RPMI8226 (cell line): ENCODE measurements at regions not wholly inside any gene's neighbourhood (a gene's known extent, or its start where the extent isn't known, plus 50 kb on each side); places are given as distances from the start of the nearest gene placed in this dataset.
"Not testable (repeated sequence)": the region's sequence is repeated elsewhere in the genome, so short reads cannot be mapped to it uniquely, and the experiment has no call there.

Source experiments
- DNase-seq: peaks from one replicate; pipeline ENCODE4 v3.0.0-alpha.2; 2015

DNA sequence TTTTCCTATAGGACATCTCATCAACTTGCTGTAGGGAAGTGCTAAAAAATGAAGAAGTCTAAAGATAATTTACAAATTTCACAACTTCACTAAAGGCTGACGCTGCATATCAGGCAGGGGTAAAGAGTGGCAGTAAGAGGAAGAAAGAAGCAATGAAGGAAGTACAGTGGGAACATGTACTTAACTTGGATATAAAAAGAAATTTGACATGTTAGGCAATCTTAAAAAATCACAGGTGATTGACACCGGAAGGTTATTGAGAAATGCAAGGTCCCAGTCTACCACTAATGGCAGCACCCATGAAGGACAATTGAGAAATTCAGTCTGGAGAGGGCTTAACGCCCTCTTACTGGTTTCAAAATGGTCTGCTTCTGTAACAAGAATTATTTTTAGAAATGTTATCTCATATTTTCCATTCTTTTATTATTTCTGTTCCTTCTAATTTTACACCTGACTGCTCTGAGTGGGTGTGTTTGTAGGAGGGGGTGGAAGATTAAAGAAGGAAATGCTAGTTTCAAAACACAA, 358.1 kb downstream of the KCNJ2 start:
- DNase-seq: no peak

DNA sequence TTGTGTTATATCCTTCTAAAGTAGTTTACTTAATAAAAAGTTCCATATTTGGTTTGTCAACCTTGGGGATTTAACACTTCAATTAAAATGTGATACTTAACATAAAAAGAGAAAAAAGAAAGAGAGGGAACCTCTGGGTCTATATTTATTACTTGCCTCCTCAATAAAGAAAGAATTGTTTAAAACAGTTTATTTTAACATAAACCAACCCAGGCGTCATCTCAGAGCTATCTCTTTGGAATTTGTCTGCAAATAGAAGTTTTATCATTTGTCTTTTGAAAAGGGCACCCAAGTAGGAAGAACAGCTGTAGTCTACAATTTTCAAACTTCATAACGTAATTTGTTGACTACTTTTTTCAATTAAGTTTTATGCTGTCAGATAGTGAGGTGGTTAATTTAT, 364.1 kb downstream of the KCNJ2 start:
- no peak for DNase-seq

DNA sequence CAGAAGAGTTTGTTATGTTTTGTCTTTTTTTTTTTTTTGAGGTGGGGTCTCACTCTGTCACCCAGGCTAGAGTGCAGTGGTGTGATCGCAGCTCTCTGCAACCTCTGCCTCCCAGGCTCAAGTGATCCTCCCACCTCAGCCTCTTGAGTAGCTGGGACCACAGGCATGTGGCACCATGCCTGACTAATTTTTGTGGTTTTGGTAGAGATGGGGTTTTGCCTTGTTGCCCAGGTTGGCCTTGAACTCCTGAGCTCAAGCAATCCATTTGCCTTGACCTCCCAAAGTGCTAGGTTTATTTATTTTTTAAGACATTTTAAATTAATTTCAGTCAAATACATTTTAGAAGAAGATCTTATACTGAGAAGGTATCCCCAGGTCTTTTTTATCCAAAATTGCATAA, 366.7 kb downstream of the KCNJ2 start:
- no peak for DNase-seq

DNA sequence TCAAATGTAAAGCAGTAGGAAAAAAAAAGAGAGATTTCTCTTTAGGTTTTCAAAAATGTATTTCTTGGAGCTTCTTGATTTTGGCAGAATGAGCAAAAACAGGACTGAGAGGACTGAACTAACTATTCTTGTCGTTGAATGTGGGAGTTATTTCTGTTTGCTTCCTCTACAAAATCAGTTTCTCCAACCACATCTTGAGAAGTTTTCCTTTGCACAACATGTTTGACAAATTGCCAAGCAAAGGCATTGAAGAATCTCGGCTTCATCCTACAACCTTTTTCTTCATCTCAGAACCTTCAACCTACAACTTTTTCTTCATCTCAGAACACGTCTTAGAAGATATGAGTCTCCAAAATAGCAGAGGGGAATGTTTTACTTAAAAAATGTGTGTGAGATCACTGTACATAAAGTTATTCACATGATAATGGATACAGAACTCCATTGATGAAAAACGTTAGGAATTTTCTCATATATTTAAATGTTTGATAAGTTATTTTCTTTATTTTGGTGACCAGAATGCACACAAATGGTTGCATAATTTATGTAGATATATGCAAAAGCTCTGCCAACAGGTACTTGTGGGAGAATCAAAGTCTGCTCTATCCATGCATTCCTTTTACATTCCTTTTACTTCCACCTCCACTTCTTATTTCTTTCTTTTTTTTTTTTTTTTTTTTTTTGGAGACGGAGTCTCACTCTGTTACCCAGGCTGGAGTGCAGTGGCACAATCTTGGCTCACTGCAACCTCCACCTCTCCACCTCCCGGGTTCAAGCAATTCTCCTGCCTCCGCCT, 370.0 kb downstream of the KCNJ2 start:
- DNase-seq: no peak

DNA sequence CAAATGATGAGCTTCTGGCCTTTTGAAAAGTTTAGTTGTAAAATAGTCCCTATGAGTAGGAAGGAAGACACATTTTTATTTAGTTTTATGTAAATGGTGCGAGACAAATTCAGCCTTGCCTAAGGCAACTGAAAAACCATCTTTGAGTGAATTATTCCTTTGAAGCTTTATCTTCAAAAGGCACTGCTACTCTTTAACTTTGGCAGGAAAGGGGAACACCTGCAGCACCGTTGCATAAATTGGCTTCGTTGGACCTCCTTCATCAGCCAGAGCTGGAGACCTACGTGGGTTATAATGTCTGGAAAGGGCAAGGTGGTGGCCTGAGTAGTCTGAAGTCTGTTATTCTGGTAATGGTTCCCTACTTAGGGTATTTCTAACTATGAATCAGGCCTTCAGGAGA, 373.5 kb downstream of the KCNJ2 start:
- DNase-seq: no peak

DNA sequence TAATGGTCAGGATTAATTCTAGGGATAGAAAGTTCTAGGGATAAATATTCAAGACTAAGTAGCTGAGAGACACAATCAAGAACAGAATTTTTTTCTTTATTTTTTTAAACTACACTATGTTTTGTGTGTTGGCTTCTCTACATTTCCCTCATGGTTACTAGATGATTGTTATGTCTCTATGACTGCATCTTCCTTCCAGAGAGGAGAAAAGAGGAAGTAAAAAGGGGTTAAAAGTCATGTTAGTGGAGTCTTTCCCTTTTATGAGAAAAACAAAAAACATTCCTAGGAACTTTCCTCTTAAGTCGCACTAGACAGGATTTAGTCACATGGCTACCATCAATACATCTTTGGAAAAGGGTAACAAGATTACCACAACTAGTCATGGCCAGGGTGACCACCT, 375.0 kb downstream of the KCNJ2 start:
- DNase-seq: no peak

DNA sequence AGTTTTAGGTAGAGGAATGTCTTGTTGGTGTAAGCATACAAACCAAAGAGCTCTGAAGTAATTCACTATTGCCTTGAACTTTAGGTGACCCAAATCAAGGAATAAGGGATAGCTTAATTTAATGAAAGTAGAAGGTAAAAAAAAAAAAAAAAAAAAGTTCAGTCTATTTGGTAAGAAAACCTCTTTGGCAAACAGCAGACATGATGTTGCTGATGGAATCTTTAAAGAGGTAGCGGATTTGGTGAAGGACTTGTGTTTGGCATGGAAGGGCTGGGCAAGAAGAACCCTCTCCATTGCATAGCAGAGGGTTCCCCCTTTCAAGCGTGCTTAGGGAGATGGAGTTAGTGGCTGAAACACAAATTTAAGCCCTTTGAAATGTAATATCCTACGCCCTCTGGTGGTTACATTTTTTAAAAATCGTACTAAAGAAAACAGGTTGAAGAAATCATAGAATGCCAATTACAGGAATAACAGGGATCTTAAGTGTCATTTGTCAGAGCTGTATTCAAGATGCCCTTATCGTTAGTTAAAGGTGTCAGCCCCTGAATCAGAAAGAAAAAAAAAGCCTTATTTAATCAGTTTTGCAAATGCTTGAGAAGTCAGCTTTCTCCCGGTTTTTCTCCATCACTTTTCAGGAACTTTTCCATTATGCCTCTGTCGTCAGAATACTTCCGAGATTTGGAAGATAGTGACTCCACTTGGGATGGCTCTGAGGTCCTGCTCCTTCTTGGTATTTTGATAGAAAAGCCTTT, 383.1 kb downstream of the KCNJ2 start:
- DNase-seq: peak; percentile 51

DNA sequence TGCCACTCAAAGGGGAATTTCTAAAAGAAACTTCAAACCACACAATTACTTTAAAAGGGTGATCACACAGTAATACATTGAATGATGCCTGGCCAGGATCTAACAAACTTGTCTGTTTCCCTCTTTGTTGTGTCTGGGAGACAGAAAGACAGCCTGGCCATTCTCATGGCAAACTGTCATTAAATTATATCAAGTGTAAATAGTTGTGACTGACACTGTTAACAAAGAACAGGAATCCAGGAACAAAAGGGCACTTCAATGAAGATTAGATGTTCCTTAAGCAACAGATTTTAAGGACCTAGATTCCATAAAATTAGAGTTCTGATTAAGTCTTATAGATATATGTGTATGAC, 383.6 kb downstream of the KCNJ2 start:
- no peak for DNase-seq

DNA sequence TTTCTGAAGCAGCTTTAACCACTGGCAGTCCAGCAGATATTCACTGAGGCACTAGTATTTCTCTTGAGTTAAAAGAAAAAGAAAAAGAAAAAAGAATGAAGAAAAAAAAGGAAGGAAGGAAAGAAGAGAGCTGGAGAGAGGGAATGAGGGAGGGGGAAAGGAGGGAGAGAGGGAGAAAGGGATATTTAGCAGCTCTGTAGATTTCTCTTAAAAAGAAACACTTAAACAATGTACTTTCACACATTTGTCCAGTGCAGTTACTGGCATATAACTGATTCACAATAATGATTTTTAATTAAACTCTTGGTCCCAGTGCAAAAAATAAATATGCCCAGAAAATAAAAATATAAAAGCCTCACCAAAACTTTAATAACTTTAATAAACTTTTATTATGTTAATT, 386.4 kb downstream of the KCNJ2 start:
- DNase-seq: no peak

DNA sequence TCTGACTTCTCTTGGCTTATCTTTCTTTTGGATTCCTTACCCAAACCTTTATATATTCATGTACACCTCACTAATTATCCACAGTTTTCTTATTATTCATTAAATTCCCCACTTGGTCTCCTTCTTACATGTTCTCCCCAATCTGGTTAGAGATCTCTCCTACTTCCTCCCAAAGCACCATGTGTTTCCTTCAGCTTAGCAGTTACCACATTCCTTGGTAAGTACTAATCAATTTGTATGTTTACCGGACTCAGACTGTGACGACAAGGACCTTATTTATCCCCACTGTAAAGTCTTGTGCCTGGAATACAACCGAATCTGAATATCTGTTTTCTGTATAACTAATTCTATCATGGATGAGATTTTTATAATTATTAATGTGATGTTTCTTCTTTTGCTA, 389.5 kb downstream of the KCNJ2 start:
- no peak for DNase-seq

DNA sequence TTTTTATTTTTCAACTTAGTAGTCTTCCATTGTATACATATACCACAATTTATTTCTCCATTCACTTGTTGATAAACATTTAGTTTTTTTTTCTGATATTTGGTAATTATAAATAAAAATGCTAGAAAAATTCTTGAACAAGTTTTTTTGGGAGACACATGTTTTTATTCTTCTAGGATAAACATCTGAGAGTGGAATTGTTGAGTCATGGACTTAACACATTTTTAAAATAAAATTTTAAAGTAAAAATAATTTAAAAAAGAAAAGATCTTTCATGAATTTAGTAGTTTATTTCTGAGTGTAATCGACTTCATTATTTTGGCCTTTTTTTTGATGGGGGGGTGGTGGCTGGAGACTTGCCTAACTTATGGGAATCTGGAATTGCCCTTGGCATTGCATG, 391.1 kb downstream of the KCNJ2 start:
- DNase-seq: no peak

DNA sequence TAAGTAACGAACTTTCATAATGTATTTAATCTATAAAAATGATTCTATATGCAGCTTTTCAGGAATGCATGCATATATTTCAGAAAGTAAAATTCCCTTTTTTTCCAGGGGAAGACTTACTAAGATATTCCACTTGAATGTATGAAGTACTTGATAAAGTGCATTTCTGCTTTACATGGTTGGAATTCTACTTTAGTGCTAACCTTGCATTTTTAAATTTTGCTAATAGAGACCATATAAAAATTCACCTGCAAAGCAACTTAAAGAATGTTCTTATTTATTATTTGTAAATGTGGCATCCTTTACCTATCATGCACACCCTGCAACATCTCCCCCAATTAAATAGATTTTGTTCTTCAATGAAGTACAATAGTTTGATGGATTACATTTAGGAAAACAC, 392.8 kb downstream of the KCNJ2 start:
- DNase-seq: no peak

DNA sequence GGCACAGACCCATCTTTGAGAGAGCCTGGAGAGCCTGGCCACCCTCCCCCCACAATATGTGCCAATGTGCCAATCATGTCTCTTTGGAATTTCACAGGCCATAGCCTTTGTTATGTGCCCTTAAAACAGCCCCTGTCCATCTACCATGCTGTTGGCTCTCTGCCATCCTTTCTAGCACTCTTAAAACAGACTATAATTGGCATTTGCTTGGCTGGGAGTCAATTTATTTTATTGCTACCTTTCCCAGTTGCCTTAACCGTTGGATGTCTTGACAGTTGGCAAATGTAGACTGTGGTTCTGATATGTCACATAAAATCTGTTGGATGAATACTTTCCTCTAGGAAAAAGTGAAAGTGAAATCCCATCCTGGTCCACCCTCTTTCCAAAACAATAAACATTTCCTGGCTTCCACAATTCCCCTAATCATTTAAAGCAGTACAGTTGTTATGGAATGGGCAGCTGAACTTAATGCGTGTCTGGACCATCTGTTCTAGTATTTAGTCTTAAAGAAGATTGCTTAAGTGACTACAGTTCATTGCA, 394.0 kb downstream of the KCNJ2 start:
- DNase-seq: no peak

DNA sequence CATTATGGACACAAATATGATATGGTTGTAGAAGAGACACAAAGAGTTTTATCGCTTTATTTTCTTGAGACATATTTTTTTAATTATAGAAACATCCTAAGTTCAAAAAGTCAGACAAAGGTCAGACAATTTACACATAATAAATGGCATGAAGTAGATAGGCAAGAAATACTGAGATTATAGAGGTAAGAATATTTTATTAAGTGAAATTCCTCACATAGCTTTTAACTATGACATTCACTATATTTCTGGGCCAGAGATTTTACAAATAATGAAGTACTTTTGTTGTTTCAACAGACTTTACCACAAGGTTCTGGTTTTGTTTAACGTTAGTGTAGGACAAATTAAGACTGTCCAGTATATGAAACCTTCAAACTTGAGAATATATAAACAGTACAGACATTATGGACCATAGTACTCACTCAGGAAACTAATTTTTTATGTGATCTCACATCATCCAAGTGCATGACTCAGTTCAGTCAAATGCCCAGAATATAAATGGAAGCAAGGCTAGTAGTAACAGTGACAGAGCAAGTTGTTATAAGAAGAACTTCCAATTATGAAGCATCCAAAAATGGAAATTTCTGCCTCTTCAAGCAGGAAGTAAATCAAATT, 394.8 kb downstream of the KCNJ2 start:
- no peak for DNase-seq

DNA sequence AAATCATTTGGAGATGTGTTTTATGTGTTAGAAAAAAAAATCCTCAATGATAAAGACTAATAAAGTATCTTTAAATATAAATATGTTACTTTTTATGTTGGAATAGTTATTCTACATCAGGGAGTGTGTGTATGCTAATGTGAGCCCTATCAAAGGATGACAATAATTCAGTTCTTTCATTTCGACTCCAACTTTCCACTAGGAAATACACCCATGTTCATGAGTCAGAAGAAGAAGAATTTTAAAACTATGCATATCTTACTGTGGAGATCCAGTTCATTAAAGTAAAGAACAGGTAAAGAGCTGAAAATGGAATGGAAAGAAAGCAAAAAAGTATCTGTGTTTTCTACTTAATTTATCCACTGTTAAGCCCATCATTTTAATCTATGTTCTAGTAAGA, 399.8 kb downstream of the KCNJ2 start:
- DNase-seq: no peak

DNA sequence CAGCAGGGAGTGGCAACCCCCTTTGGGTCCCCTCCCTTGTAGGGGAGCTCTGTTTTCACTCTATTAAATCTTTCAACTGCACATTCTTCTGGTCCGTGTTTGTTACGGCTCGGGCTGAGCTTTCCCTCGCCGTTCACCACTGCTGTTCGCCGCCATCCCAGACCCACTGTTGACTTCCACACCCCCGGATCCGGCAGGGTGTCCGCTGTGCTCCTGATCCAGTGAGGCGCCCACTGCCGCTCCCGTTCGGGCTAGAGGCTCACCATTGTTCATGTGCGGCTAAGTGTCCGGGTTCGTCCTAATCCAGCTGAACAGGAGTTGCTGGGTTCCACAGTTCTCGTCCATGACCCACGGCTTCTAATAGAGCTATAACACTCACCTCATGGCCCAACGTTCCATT, 408.1 kb downstream of the KCNJ2 start:
- DNase-seq: no peak

DNA sequence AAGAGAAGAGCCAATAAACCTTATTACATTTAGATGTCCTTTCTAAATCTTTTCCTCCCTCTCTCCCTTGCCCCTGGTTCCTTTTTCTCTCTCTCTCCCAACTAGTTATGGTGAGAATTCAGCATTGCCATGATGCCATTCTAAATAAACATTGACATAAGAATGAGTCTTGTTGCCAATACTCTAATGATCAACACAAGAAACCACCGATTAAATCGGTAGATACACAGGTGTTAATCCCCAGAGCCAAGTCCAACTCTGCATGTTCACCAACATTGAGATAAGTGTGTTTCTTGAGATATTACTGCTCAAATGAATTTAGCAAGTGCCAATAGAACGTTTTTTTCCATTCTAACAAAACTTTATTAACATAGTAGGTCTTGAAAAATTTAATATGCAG, 412.1 kb downstream of the KCNJ2 start:
- DNase-seq: no peak

DNA sequence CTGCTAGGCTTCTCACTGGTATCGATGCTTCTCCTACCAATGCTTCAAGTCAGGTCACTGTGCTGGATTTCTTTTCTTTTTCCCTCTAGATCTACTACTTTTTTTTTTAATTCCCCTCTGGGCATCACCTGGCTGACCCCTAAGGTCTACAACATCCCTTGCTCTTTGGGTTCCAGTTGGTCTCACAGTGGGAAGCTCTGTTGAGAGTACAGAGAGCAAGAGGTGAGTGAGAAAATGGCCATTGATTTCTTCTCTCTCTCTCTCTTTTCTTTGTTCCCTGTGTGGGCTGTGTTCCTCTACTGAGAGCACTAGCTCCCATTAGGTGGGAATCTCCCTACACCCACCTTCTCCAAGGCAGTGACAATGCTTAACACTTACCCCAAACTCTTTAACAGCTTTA, 413.4 kb downstream of the KCNJ2 start:
- no peak for DNase-seq

DNA sequence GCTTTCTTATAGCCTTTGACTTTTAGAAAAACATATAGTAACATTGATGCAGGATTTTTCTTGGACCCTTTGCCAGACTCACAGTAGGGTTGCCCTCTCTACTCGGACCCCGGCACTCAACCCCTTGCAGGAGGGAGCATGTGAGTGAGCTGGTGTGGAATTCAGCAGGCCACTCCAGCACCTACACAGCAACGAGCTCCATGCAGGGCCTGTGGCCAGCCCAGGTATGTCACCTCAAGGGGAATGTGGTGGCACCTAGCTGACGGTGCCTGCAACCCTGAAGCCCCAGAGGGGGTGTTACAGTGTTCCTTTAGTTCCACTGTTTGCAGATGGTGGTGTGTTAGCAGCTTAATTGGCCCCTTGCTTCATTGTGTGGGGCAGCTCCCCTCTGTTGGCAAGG, 414.9 kb downstream of the KCNJ2 start:
- no peak for DNase-seq

DNA sequence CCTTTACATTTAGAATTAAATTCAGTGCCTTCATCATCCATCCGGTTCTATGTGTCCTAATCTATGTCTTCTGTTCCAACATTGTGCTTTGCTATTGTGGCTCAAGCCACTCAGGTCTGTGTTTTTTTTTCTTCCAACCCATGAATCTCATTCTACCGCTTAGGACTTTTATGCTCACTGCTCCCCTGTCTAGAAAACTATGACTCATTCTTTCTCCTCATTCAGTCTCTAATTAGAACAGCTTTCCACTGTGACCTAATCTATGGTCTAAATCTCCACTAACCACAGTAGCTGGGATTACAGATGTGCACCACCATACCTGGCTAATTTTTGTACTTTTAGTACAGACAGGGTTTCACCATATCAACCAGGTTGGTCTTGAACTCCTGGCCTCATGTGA, 418.7 kb downstream of the KCNJ2 start:
- no peak for DNase-seq

DNA sequence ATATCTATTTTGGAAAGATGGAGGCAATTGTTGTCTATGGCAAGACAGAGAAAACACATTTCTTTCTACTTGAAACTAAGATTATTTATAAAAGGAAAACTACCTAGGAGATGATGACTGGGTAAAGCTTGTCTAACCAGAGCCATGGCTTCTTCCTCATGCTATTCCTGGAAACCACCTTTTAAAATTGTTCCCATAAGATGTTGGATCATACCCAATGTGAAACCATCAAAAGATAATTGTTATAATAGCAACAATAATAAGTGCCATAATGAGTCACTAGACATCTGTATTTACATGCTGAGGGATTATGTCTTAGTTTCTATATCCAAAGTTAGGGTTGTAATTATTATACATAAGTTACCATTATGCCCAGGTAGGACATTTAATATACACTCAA, 428.4 kb downstream of the KCNJ2 start:
- DNase-seq: no peak

DNA sequence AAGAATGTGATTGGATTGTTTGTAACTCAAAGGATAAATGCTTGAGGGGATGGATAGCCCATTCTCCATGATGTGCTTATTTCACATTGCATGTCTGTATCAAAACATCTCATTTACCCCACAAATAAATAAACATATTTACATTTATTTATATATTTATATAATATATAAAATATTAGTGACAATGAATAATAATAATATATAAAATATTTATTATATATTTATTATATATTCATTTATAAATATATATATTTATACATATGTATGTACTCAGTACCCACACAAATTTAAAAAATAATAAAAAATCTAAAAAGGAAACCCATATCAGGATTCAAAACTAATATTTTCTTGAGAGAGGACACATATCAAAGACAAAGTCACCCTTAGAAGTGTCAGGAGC, 429.9 kb downstream of the KCNJ2 start:
- DNase-seq: no peak

DNA sequence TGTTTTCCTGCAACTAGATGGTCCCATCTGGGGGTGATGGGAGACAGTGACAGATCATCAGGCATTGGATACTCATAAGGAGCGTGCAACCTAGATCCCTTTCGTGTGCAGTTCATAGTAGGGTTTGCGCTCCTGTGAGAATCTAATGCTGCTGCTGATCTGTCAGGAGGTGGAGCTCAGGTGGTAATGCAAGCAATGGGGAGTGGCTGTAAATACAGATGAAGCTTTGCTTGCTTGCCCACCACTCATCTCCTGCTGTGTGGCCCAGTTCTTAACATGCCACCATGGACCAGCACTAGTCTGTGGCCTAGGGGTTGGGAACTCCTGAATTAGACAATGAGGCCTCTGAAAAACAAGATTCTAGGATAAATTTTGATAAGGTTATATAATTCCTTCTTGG, 430.6 kb downstream of the KCNJ2 start:
- not testable (repeated sequence) for DNase-seq

DNA sequence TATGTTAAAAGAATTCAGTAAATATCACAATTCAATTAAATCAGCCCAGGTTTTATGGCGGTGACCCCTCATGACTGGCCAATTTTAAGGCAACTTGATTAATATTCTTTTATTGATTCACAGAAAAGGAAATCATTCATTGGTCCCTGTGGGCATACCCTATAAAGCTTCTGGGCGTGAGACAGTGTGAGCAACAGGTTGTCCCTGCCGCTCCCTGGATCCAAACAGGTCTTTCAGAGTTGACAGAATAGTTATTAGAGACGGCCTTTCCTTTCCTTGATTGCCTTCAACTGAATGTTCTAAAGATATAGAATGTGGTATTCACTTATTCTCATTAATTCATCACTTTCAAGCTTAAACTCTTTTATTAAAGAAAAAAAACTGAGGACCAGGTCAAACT, 433.9 kb downstream of the KCNJ2 start:
- DNase-seq: no peak
